Mucosa of gallbladder (tissue), 1 donor: ENCODE measurements at regions not wholly inside any gene's neighbourhood (a gene's known extent, or its start where the extent isn't known, plus 50 kb on each side); places are given as distances from the start of the nearest gene placed in this dataset.

Experiments used
- DNase-seq: peaks from one replicate; pipeline ENCODE4 v3.0.0-alpha.2; 2020; ENCODE audit warnings: low spot score
- donor health status: DM: no; HTN: no; CAD: no.

- no peak for DNase-seq
Measured at GRCh38 chr1:94325377-94326302, 88.3 kb upstream of the ARHGAP29 start.

GRCh38 chr1:94324178-94324544 is 86.8 kb upstream of the ARHGAP29 start:
- no peak for DNase-seq

- no peak for DNase-seq
Measured at GRCh38 chr1:94323311-94324177, 86.2 kb upstream of the ARHGAP29 start.

GRCh38 chr1:94322696-94323095 is 85.3 kb upstream of the ARHGAP29 start:
- DNase-seq = no peak

- DNase-seq = no peak
Measured at GRCh38 chr1:94321662-94322061, 84.3 kb upstream of the ARHGAP29 start.

- no peak for DNase-seq
Measured at GRCh38 chr1:94319319-94320102, 82.1 kb upstream of the ARHGAP29 start.

- DNase-seq = no peak
Measured at GRCh38 chr1:94318505-94319030, 81.2 kb upstream of the ARHGAP29 start.

- DNase-seq = no peak
Measured at GRCh38 chr1:94317790-94318188, 80.4 kb upstream of the ARHGAP29 start.

- DNase-seq = no peak
Measured at GRCh38 chr1:94316836-94317789, 79.7 kb upstream of the ARHGAP29 start.

- DNase-seq = no peak
Measured at GRCh38 chr1:94316183-94316582, 78.8 kb upstream of the ARHGAP29 start.

GRCh38 chr1:94315552-94316116 is 78.2 kb upstream of the ARHGAP29 start:
- DNase-seq = no peak

- DNase-seq = no peak
Measured at GRCh38 chr1:94314222-94314858, 77.0 kb upstream of the ARHGAP29 start.

GRCh38 chr1:94310570-94311270 is 73.3 kb upstream of the ARHGAP29 start:
- DNase-seq = no peak

GRCh38 chr1:94309829-94310569 is 72.6 kb upstream of the ARHGAP29 start:
- DNase-seq = no peak

- DNase-seq = no peak
Measured at GRCh38 chr1:94309216-94309615, 71.8 kb upstream of the ARHGAP29 start.

GRCh38 chr1:94306521-94306920 is 69.1 kb upstream of the ARHGAP29 start:
- DNase-seq = no peak

GRCh38 chr1:94305704-94306103 is 68.3 kb upstream of the ARHGAP29 start:
- DNase-seq = no peak

GRCh38 chr1:94304553-94304952 is 67.2 kb upstream of the ARHGAP29 start:
- DNase-seq = no peak
